Mucosa of gallbladder (tissue), 1 donor: ENCODE measurements at regions not wholly inside any gene's neighbourhood (a gene's known extent, or its start where the extent isn't known, plus 50 kb on each side); places are given as distances from the start of the nearest gene placed in this dataset.

ENCODE experiments used
- DNase-seq: peaks from one replicate; pipeline ENCODE4 v3.0.0-alpha.2; 2020; ENCODE audit warnings: low spot score
- donor health status: DM: no; HTN: no; CAD: no.

DNA sequence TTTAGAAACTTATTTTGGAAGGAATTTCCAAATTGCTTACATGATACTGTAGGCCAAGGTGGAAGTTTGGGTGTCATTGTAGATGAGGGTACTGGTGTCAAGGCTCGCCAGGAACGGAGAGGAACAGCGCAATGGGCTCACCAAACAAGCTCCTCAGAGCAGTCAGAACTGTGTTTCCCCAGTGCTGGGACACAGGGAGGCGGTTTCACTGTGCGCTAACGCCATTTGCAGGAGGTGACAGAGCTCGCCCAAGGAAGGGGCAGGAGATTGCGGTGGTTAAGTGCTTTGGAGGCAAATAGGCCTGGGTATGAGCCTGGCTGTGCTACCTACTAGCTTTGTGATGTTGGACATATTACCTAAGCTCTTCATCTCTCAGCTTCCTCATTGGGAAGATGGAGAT, 57.3 kb downstream of the HHEX start:
- no peak for DNase-seq

DNA sequence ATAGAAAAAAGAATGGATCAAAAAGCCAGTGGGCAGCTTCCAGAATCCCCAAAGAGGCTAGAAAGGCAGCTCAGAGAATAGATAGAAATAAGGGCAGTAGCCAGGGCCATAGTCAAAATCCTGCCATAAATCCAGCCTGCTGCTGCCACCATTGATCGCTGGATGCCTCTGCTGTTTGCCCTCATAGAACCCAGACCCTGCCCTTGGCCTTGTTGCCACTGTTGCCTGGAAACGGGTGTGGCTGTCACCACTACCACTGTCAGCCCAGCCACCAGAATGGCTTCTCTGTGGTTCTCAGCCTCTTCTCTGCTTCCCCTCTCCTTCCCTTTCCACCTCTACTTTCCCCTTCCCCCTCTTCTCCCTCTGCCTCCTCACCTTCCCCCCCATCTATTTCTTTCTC, 57.8 kb downstream of the HHEX start:
- peak; percentile 60 for DNase-seq

- no peak for DNase-seq
Observed at GRCh38 chr10:92750791-92751533, 61.2 kb downstream of the HHEX start.

GRCh38 chr10:92751534-92751811, 61.7 kb downstream of the HHEX start:
- no peak for DNase-seq

DNA sequence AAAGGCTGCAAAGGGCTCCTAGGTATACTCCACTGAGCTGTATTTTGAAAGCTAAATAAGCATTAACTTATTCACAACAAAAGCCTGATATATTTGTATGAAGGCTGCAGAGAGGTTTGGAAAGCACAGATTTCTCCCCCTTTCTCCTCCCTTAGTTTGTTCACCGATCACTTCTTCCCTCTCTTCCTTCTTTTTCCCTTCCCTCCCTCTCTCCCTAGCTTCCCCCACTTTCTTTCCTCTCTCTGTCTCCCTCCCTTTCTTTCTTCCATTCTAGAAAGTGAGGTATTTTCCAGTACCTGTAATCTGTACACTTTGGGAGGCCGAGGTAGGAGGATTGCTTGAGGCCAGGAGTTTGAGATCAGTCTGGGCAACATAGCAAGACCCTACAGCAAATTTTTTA, 62.1 kb downstream of the HHEX start:
- DNase-seq = no peak

DNA sequence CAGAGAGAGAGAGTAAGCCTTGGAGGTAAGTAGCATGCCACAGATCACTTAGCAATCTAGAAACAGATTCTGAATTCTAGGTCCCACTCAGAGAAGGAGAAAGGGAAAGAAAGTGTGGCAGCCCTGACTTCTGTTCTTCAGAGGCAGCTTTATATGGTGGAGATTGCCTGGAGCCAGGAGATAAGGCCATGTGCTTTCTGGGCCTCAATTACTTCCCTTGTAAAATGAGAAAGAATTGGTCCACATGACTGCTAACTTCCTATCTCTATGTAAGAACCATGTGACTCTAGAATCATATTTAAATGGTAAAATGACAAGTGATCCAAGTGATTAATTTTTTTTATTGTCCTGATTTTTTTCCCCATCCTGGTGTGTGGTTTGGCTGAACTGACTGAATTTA, 64.1 kb downstream of the HHEX start:
- no peak for DNase-seq

DNA sequence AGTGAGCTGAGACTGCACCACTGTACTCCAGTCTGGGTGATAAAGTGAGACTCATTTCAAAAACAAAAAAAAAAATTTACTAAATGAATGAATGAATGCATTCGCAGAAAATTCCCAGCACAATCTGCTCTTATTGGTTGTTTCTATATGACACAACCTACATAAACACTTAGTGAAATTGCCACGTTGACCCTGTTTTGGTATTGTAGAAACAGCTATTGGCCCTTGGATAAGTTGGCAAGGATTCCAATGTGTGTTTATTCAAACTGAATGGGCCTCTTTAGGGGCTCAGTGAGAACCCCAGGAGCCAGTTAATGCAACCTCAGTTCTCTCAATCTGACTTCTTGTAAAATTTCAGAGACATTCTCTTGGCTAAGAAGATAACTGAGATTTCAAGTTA, 66.0 kb downstream of the HHEX start:
- DNase-seq = no peak

DNA sequence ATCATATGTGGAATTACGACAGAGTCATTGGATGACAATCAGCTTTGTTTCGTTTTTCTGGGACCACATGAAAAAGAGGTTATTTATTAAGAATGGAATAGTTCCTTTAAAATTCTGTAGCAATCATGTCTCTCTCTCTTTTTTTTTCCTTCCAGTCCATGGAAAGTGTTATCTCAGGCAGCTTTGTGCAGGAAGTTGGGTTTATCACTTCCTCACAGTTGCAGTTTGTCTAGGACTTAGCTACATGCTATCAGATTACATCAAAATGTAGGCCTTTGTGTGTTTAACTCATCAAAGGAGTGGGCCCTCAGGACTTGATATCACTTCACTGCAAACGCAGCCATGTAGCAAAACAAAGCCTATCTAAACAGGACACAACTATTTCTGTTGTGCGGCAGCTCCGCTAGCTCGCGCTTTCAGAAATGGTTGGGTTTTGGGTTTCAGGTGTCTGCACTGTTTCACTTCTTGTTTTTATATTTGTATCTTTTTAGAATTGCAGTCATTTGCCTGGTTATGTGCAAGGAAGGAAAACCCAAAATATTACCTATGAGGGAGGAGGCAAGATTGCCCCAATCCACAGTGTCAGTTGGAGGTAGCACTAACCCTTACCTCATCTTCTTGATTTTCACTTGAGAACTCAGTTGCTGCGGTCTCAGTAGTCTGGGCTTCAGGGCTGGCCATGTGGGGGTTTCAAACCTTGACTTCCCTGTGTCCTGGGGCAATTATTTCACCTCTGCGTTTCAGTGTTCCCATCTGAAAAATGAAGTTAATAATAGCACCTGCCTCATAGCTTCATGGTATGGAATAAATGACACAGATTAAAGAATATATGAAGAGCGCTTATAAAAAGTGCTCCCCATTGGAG, 66.7 kb downstream of the HHEX start:
- DNase-seq = no peak

GRCh38 chr10:92757066-92757710, 67.4 kb downstream of the HHEX start:
- peak; percentile 86 for DNase-seq

- no peak for DNase-seq
Observed at GRCh38 chr10:92757711-92758104, 68.0 kb downstream of the HHEX start.

DNA sequence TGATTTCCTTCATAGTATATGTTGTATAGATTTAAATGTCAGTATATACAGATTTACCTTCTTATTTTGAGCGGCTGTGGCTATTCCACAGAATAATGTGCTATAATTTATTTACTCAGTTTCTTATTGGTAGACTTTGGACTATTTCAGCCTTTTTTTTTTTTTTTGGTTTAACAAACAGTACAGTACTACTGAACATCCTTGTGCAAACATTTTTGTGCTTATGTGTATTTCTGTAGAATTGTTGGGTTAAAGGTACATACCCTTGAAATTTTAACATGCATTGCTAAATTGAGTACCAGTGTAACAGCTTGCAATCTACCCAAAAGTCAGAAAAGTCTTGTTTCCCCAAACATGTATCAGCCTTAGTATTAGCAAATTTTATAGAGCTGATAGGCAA, 68.8 kb downstream of the HHEX start:
- DNase-seq = no peak

GRCh38 chr10:92760609-92761008, 70.9 kb downstream of the HHEX start:
- DNase-seq = no peak

GRCh38 chr10:92761571-92761970, 71.8 kb downstream of the HHEX start:
- DNase-seq = no peak

DNA sequence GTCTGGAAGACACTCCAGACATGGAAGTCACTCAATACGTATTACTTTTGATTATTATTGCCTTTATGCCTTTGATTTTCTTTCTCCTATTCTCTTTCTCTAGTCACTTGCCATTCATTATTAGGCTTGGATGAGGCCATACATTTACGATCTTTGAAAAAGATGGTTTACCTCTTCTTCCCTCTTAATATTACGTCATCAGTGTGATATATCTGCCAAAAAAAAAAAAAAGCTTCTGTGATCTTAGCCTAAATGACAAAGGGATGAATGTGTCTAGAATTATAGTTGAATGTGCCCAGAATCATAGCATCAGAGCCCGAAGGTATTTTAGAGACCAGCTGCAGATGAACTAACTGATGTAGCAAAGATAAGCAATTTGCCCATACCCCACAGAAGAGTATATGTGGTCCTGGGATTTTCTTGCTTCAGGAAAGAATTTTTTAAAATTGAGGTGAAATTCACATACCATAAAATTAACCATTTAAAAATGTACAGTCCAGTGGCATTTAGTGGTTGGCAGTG, 73.9 kb downstream of the HHEX start:
- DNase-seq = no peak

DNA sequence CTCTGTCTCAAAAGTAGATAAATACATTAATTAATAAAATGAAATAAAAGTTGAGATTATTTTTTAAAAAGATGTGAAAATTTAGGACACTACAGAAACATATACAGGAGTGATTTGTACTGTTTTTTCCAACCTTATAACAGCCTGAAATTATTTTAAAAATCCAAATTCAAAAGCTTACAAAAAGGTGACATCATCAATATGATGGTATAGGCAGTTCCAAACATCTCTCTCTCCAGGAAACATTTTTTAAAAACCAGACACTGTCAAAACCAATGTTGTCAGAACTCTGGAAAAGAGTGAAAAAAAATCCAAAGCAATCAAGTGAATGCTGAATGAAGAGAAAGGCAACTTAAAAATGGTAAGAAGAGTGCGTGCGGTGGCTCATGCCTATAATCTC, 76.7 kb downstream of the HHEX start:
- DNase-seq = no peak

DNA sequence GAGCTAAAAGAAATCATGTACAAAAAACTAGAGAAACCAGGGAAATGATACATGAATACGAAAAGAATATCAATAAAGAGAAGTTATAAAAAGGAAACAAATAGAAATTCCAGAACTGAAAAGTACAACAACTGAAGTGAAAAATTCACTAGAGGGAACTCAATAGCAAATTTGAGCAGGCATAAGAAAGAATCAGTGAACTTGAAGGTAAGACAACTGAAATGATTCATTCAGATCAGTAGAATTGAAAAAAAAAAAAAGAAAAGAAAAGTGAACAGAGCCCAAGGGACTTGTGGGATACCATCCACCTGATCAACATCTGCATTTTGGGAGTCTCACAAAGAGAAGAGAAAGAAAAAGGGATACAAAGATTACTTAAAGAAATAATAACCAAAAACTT, 78.3 kb downstream of the HHEX start:
- DNase-seq = no peak

- no peak for DNase-seq
Observed at GRCh38 chr10:92773776-92774175, 74.5 kb upstream of the EXOC6 start.

- no peak for DNase-seq
Observed at GRCh38 chr10:92778091-92778490, 70.2 kb upstream of the EXOC6 start.

GRCh38 chr10:92785118-92785517, 63.2 kb upstream of the EXOC6 start:
- no peak for DNase-seq

GRCh38 chr10:92787557-92788152, 60.7 kb upstream of the EXOC6 start:
- no peak for DNase-seq

DNA sequence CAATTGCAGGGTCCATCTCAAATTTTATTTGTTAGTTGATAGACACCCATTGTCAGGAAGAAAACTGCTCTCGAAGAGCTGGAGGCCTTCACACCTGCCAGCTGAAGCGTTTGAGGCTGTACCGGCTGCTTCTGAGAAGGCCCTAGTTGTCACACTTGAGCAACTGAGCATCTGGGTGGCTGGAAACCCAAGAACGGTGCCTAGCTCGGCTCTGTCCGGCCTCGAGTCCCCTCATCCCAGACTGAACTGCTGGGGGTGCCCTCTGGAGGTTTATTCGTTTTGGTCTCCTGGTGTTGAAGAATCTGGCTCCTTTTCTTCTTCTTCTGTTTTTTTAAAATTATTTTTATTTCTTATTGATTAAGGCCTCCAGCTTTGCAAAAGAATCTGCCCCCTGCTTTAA, 59.3 kb upstream of the EXOC6 start:
- no peak for DNase-seq

DNA sequence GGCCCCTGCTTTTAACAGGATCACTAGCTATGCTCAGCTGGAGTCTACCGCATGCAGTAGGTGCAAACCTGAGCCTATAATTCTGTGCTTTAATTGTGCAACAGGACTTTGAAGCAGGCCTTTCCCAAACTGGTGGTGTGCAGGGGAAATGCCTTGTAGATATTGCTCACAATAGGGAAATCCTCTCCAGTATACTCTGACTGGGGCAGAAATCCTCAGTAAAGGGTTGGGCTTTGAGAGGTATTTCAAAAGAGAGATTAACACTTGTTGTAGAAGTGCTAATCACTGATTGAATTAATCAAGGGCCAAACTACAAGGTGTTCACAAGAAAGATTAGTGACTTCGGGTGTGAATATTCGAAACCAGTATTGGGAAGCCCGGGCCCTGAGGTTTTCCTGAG, 58.5 kb upstream of the EXOC6 start:
- DNase-seq = no peak
